ENCODE measurements at regions not wholly inside any gene's neighbourhood (a gene's known extent, or its start where the extent isn't known, plus 50 kb on each side); places are given as distances from the start of the nearest gene placed in this dataset.

- Mint-ChIP-seq H3K27ac (ENCODE audit: unreplicated experiment) (no peak overlapping the region), H3K9me3 (ENCODE audit: unreplicated experiment) (no peaks in the 10 kb centered on the region), H3K4me3 (ENCODE audit: unreplicated experiment) (no peak overlapping the region), H3K27me3 (ENCODE audit: unreplicated experiment) (no peaks in the 10 kb centered on the region), H3K36me3 (ENCODE audit: unreplicated experiment) (no peaks in the 10 kb centered on the region), H3K4me1 (ENCODE audit: low read depth, unreplicated experiment) (no peaks in the 10 kb centered on the region)
- TF ChIP-seq CTCF (IDR thresholded peaks at IDR 0.05; ENCODE audit: partially characterized antibody, unreplicated experiment): no peak
- DNase-seq: no peak
Measured at GRCh38 chr16:51916814-51917213, 630.1 kb downstream of the TOX3 start.

DNA sequence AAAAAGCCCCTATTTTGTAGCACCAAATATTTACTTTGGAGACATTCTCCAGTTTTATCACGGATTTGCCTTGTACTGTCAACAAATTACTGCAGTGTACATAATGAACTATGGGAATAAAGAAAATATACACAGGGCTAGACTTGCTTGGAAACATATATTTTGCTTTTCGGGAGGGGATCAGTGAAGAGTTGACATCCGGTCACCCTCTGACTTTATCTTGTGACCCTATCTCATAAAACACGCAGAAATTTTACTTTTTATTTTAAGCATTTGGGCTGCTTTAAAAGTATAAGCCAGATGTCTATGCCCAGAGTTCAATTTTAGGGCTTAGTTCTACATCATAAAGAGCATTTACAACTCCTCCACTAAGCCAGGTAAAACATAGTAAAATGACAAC is 630.7 kb downstream of the TOX3 start:
- no peaks in the 10 kb centered on the region for H3K4me1 Mint-ChIP-seq (ENCODE audit: low read depth, unreplicated experiment)
- no peak overlapping the region for H3K4me3 Mint-ChIP-seq (ENCODE audit: unreplicated experiment)
- no peaks in the 10 kb centered on the region for H3K27me3 Mint-ChIP-seq (ENCODE audit: unreplicated experiment)
- no peaks in the 10 kb centered on the region for H3K9me3 Mint-ChIP-seq (ENCODE audit: unreplicated experiment)
- no peak for DNase-seq
- TF ChIP-seq CTCF (IDR thresholded peaks at IDR 0.05; ENCODE audit: partially characterized antibody, unreplicated experiment): no peak
- H3K36me3 Mint-ChIP-seq (ENCODE audit: unreplicated experiment): no peaks in the 10 kb centered on the region
- H3K27ac Mint-ChIP-seq (ENCODE audit: unreplicated experiment): no peak overlapping the region

DNA sequence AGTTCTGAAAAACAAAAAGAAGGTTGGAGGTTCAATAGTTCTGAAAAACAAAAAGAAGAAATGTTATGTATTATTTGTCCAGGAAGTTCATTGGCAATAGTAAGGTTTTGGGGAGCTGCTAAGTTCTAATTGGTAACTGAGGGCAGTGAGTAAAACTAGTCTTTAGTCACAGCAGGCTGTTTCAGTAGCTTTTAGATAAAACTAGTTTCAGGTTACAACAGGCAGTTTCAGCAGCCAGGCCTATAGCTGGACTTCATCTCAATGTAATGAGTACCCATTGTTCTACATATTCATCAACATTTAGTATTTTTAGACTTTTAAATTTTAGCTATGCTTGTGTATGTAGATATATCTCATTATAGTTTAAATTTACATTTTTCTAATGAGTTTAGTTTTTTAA is 639.3 kb downstream of the TOX3 start:
- H3K27me3 Mint-ChIP-seq (ENCODE audit: unreplicated experiment): no peaks in the 10 kb centered on the region
- no peak overlapping the region for H3K4me3 Mint-ChIP-seq (ENCODE audit: unreplicated experiment)
- DNase-seq: no peak
- no peak overlapping the region for H3K27ac Mint-ChIP-seq (ENCODE audit: unreplicated experiment)
- H3K9me3 Mint-ChIP-seq (ENCODE audit: unreplicated experiment): no peaks in the 10 kb centered on the region
- H3K4me1 Mint-ChIP-seq (ENCODE audit: low read depth, unreplicated experiment): no peaks in the 10 kb centered on the region
- TF ChIP-seq CTCF (IDR thresholded peaks at IDR 0.05; ENCODE audit: partially characterized antibody, unreplicated experiment): no peak
- no peaks in the 10 kb centered on the region for H3K36me3 Mint-ChIP-seq (ENCODE audit: unreplicated experiment)

- Mint-ChIP-seq H3K4me3 (ENCODE audit: unreplicated experiment) (no peak overlapping the region), H3K9me3 (ENCODE audit: unreplicated experiment) (no peaks in the 10 kb centered on the region), H3K27me3 (ENCODE audit: unreplicated experiment) (no peaks in the 10 kb centered on the region), H3K4me1 (ENCODE audit: low read depth, unreplicated experiment) (no peaks in the 10 kb centered on the region), H3K27ac (ENCODE audit: unreplicated experiment) (no peak overlapping the region), H3K36me3 (ENCODE audit: unreplicated experiment) (no peaks in the 10 kb centered on the region)
- TF ChIP-seq CTCF (IDR thresholded peaks at IDR 0.05; ENCODE audit: partially characterized antibody, unreplicated experiment): no peak
- DNase-seq: no peak
Measured at GRCh38 chr16:51900221-51900780, 646.6 kb downstream of the TOX3 start.

GRCh38 chr16:51898872-51899271 is 648.1 kb downstream of the TOX3 start:
- DNase-seq: no peak
- no peaks in the 10 kb centered on the region for H3K9me3 Mint-ChIP-seq (ENCODE audit: unreplicated experiment)
- H3K27ac Mint-ChIP-seq (ENCODE audit: unreplicated experiment): no peak overlapping the region
- no peaks in the 10 kb centered on the region for H3K36me3 Mint-ChIP-seq (ENCODE audit: unreplicated experiment)
- no peaks in the 10 kb centered on the region for H3K4me1 Mint-ChIP-seq (ENCODE audit: low read depth, unreplicated experiment)
- no peak for TF ChIP-seq CTCF (IDR thresholded peaks at IDR 0.05; ENCODE audit: partially characterized antibody, unreplicated experiment)
- no peak overlapping the region for H3K4me3 Mint-ChIP-seq (ENCODE audit: unreplicated experiment)
- no peaks in the 10 kb centered on the region for H3K27me3 Mint-ChIP-seq (ENCODE audit: unreplicated experiment)

Data from glutamatergic neuron (in vitro differentiated cells).